PFSK-1 (cell line): ENCODE measurements at regions not wholly inside any gene's neighbourhood (a gene's known extent, or its start where the extent isn't known, plus 50 kb on each side); places are given as distances from the start of the nearest gene placed in this dataset.

Experiments used
- FOXP2 ChIP-seq: optimal IDR thresholded peaks from 2 replicates; pipeline ENCODE3; 2011; ENCODE audit warnings: borderline replicate concordance, control low read depth, inconsistent platforms; ENCODE audit not compliant: insufficient read depth; ENCODE audit errors: extremely low read length, extremely low read depth
- POLR2AphosphoS5 ChIP-seq: IDR thresholded peaks from 2 replicates; pipeline ENCODE4 v1.6.1; 2012; ENCODE audit warnings: low read depth, mild to moderate bottlenecking, control low read depth, low read length, moderate library complexity
- TAF1 ChIP-seq: IDR thresholded peaks from 2 replicates; pipeline ENCODE4 v1.6.1; 2012; ENCODE audit warnings: low read length, control low read depth, borderline replicate concordance; ENCODE audit not compliant: insufficient read depth

DNA sequence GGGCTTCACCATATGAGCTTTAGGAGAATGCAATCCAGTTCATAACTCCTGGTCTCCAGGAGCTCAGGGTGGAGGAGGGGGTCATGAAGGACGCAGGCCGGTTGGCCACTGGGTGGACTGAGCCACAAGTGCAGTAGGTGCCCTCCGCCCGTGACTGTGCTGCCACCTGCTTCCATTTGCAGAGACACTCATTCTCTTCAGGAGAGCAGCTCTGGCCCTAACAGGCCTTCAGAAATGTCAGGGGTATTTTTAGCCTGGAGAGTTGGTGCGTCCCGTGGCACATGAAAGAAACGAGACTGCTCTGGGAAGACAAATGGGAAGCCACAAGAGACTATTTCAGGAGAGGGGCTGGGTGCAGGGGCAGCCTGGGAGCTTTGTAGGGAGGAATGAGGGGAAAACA lies 74.6 kb upstream of the MYL2 start:
- no peak for TF ChIP-seq POLR2AphosphoS5
- TF ChIP-seq FOXP2 = no peak
- no peak for TF ChIP-seq TAF1
